Bronchial epithelial cell (primary cell): ENCODE measurements at regions not wholly inside any gene's neighbourhood (a gene's known extent, or its start where the extent isn't known, plus 50 kb on each side); places are given as distances from the start of the nearest gene placed in this dataset.
A peak's percentile ranks its signal among the peaks of the same experiment; 100 is the strongest.

Experiments
- DNase-seq: peaks from one replicate; pipeline ENCODE4 v3.0.0-alpha.2; 2010; ENCODE audit warnings: low read depth
- FAIRE-seq: peaks from 2 replicates; lab custom pipeline; 2011; peaks lifted over from hg19 to GRCh38; lab: Jason Lieb, UNC
- H3K27me3 ChIP-seq: 2 replicates; pipeline ENCODE4 v1.5.1; 2011; ENCODE audit warnings: low read length; ENCODE audit not compliant: control insufficient read depth, insufficient read depth
- H3K36me3 ChIP-seq: 2 replicates; pipeline ENCODE4 v1.5.1; 2011; ENCODE audit warnings: low read length; ENCODE audit not compliant: control insufficient read depth, insufficient read depth
- H3K4me3 ChIP-seq: 2 replicates; pipeline ENCODE4 v1.5.1; 2011; ENCODE audit warnings: mild to moderate bottlenecking, low read depth, low read length, control low read depth
- CTCF ChIP-seq: IDR thresholded peaks from 2 replicates; pipeline ENCODE4 v1.5.1; 2011; ENCODE audit warnings: mild to moderate bottlenecking, moderate library complexity, low read length, control low read depth, inconsistent platforms; ENCODE audit not compliant: insufficient read depth, severe bottlenecking

GRCh38 chr3:88410259-88410658 is 260.5 kb downstream of the C3orf38 start:
- TF ChIP-seq CTCF: no peak
- DNase-seq: no peak
- no peak for FAIRE-seq
- Histone ChIP-seq H3K27me3 (no peaks in the 10 kb centered on the region), H3K36me3 (no peaks in the 10 kb centered on the region), H3K4me3 (no peak overlapping the region)

- Histone ChIP-seq H3K36me3 (no peaks in the 10 kb centered on the region), H3K27me3 (no peaks in the 10 kb centered on the region), H3K4me3 (no peak overlapping the region)
- no peak for DNase-seq
- no peak for TF ChIP-seq CTCF
- no peak for FAIRE-seq
Observed at GRCh38 chr3:88412346-88412745, 262.6 kb downstream of the C3orf38 start.

- no peak for FAIRE-seq
- no peak for DNase-seq
- no peak for TF ChIP-seq CTCF
- H3K4me3 ChIP-seq: no peak overlapping the region
- H3K36me3 ChIP-seq: no peaks in the 10 kb centered on the region
- no peaks in the 10 kb centered on the region for H3K27me3 ChIP-seq
Observed at GRCh38 chr3:88416436-88416835, 266.7 kb downstream of the C3orf38 start.

GRCh38 chr3:88418219-88418618 is 268.5 kb downstream of the C3orf38 start:
- H3K36me3 ChIP-seq: no peaks in the 10 kb centered on the region
- no peak for TF ChIP-seq CTCF
- H3K27me3 ChIP-seq: no peaks in the 10 kb centered on the region
- no peak overlapping the region for H3K4me3 ChIP-seq
- no peak for DNase-seq
- FAIRE-seq: no peak

- peak; percentile 47 for FAIRE-seq
- H3K4me3 ChIP-seq: no peak overlapping the region
- H3K27me3 ChIP-seq: no peaks in the 10 kb centered on the region
- no peak for DNase-seq
- no peaks in the 10 kb centered on the region for H3K36me3 ChIP-seq
- TF ChIP-seq CTCF: no peak
Observed at GRCh38 chr3:88433568-88433967, 283.8 kb downstream of the C3orf38 start.

GRCh38 chr3:88434001-88434400 is 284.2 kb downstream of the C3orf38 start:
- FAIRE-seq: no peak
- Histone ChIP-seq H3K36me3 (no peaks in the 10 kb centered on the region), H3K27me3 (no peaks in the 10 kb centered on the region), H3K4me3 (no peak overlapping the region)
- DNase-seq: no peak
- no peak for TF ChIP-seq CTCF
